G401 (cell line): ENCODE measurements at regions not wholly inside any gene's neighbourhood (a gene's known extent, or its start where the extent isn't known, plus 50 kb on each side); places are given as distances from the start of the nearest gene placed in this dataset.
"Not testable (repeated sequence)": the region's sequence is repeated elsewhere in the genome, so short reads cannot be mapped to it uniquely, and the experiment has no call there.

ENCODE experiments used
- DNase-seq: peaks from one replicate; pipeline ENCODE4 v3.0.0-alpha.2; 2015; ENCODE audit warnings: low spot score
- in situ Hi-C: cut with HindIII; loops from 2 replicates; pipeline ENCODE4 v1.10.0; 2016; ENCODE audit warnings: low sequenced_read_pairs, mixed read lengths

GRCh38 chr11:128155590-128155989 is 431.8 kb downstream of the ETS1 start:
- in situ Hi-C loops, result no loop called here
- DNase-seq, result no peak

GRCh38 chr11:128153697-128154048 is 433.7 kb downstream of the ETS1 start:
- DNase-seq, result no peak
- in situ Hi-C loops, result no loop called here

- DNase-seq, result no peak
- in situ Hi-C loops, result no loop called here
Observed at GRCh38 chr11:128152796-128153696, 434.3 kb downstream of the ETS1 start.

GRCh38 chr11:128151780-128152179 is 435.6 kb downstream of the ETS1 start:
- no peak for DNase-seq
- in situ Hi-C loops, result no loop called here

- no peak for DNase-seq
- in situ Hi-C loops, result no loop called here
Observed at GRCh38 chr11:128151338-128151737, 436.0 kb downstream of the ETS1 start.

GRCh38 chr11:128148208-128148607 is 439.1 kb downstream of the ETS1 start:
- in situ Hi-C loops, result no loop called here

GRCh38 chr11:128146926-128147605 is 440.3 kb downstream of the ETS1 start:
- no peak for DNase-seq
- in situ Hi-C loops, result no loop called here

More at GRCh38 chr11:128148208-128148607, 439.1 kb downstream of the ETS1 start:
- no peak for DNase-seq

GRCh38 chr11:128140293-128140692 is 447.1 kb downstream of the ETS1 start:
- in situ Hi-C loops, DNase-seq: not testable (repeated sequence)

GRCh38 chr11:128135451-128135850 is 451.9 kb downstream of the ETS1 start:
- in situ Hi-C loops, result no loop called here
- DNase-seq, result no peak

- no peak for DNase-seq
- in situ Hi-C loops, result no loop called here
Observed at GRCh38 chr11:128133501-128133900, 453.9 kb downstream of the ETS1 start.

- DNase-seq, result no peak
- in situ Hi-C loops, result no loop called here
Observed at GRCh38 chr11:128130052-128130451, 457.3 kb downstream of the ETS1 start.

- in situ Hi-C loops, result no loop called here
- DNase-seq, result no peak
Observed at GRCh38 chr11:128125723-128126122, 461.6 kb downstream of the ETS1 start.

- no peak for DNase-seq
- in situ Hi-C loops, result no loop called here
Observed at GRCh38 chr11:128116885-128117284, 470.5 kb downstream of the ETS1 start.

GRCh38 chr11:128116447-128116846 is 470.9 kb downstream of the ETS1 start:
- in situ Hi-C loops, result no loop called here
- DNase-seq, result no peak

GRCh38 chr11:128105950-128106349 is 481.4 kb downstream of the ETS1 start:
- DNase-seq, result no peak
- in situ Hi-C loops, result no loop called here

GRCh38 chr11:128105511-128105910 is 481.8 kb downstream of the ETS1 start:
- in situ Hi-C loops, result no loop called here

GRCh38 chr11:128103278-128103873 is 484.0 kb downstream of the ETS1 start:
- in situ Hi-C loops, result no loop called here
- no peak for DNase-seq

More at GRCh38 chr11:128105511-128105910, 481.8 kb downstream of the ETS1 start:
- DNase-seq, result no peak

GRCh38 chr11:128098781-128099180 is 488.6 kb downstream of the ETS1 start:
- in situ Hi-C loops, result no loop called here
- DNase-seq, result no peak

GRCh38 chr11:128095466-128095981 is 491.8 kb downstream of the ETS1 start:
- in situ Hi-C loops, result no loop called here

GRCh38 chr11:128093689-128094088 is 493.7 kb downstream of the ETS1 start:
- no peak for DNase-seq
- in situ Hi-C loops, result no loop called here

More at GRCh38 chr11:128095466-128095981, 491.8 kb downstream of the ETS1 start:
- DNase-seq, result no peak
